Ramos (cell line): ENCODE measurements at regions not wholly inside any gene's neighbourhood (a gene's known extent, or its start where the extent isn't known, plus 50 kb on each side); places are given as distances from the start of the nearest gene placed in this dataset.

Source experiments
- in situ Hi-C: fragments of 300-500 bp; cut with MboI; formaldehyde crosslinking; loops from one replicate; pipeline ENCODE4 v1.14.3; 2022; ENCODE audit warnings: low sequenced_read_pairs; ENCODE audit not compliant: unreplicated experiment

- in situ Hi-C loops: no loop called here
Observed at GRCh38 chr20:12410783-12411182, 493.1 kb downstream of the BTBD3 start.

- in situ Hi-C loops: no loop called here
Observed at GRCh38 chr20:12411246-12411940, 493.7 kb downstream of the BTBD3 start.

DNA sequence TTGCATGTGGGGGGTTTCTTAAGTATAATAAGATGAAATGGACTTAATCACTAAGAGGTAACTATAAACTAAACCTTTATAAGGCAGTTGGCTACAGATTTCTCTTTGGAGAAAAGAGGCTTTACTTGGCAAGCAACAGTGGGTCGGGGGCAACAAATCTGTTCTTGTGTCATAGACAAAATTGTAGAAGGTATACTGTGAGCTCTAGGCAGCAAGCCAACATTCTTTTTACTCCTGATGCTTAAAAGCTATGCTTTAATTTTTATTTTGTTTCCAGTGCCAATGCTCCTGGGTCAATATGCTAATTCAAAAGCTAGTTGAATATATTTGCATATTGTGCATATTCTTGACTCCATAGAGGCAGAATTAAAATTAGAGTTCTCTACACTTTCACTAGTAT, 495.4 kb downstream of the BTBD3 start:
- in situ Hi-C loops: no loop called here

DNA sequence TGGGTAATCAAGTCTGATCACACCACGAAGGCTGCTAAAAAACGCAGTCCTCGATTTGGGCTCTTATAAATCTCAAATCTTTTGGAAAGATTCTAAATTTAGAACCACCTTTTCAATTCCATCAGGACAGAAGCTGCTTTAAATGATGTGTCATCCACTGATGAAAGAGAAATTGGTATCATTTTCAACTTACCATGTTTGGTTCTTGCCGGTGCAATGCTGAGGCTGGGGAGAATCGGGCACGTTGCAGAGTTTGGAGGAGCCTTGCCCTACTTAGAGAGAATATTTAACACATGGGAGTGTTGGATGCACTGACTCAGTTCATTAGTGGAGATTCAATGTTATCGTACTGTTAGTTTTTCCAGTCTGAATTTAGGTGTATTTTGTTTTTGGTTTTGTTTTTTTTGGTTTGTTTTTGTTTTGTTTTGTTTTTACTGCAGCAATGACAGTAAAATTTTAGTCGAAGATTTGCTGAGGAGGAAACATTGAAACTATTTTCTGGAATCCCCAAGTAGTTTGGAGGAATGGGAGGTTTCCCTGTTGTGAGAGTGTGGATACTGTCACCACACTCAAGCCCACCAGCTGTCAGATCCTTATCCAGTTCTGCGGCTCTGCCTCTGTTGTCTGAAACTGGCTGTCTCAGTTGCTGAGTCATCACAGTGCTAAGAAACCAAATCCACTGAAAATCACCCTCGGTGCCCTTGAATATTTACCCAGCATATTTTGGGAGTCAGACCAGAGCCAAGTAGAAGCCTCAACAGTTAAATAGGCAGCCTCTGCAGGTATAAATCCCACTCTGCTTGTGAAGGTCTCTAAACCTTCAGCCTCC, 497.0 kb downstream of the BTBD3 start:
- in situ Hi-C loops: no loop called here

- in situ Hi-C loops: no loop called here
Observed at GRCh38 chr20:12416281-12416680, 498.6 kb downstream of the BTBD3 start.

GRCh38 chr20:12433724-12434123, 516.0 kb downstream of the BTBD3 start:
- in situ Hi-C loops: no loop called here

GRCh38 chr20:12434672-12435071, 517.0 kb downstream of the BTBD3 start:
- in situ Hi-C loops: no loop called here

DNA sequence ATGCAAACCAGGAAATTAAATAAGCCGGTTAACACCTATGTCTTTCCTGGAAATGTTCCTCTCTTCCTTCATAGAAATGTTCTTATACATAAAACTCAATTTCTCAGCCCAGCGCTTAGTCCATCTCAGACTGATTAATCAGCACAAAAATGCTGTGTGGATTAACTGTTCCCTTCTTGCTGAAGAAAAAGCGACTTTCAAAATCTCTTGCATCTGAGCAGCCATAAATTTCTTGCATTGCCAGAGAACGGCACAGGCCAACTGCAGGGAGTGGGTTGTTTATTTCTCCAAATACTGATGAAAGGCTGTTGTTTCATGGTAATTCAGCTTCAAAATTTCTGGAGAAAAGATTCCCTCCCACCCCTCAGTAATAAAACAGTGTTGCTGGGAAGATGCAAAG, 517.6 kb downstream of the BTBD3 start:
- in situ Hi-C loops: no loop called here

- in situ Hi-C loops: no loop called here
Observed at GRCh38 chr20:12453711-12454110, 536.0 kb downstream of the BTBD3 start.

- in situ Hi-C loops: no loop called here
Observed at GRCh38 chr20:12455148-12455547, 537.5 kb downstream of the BTBD3 start.

DNA sequence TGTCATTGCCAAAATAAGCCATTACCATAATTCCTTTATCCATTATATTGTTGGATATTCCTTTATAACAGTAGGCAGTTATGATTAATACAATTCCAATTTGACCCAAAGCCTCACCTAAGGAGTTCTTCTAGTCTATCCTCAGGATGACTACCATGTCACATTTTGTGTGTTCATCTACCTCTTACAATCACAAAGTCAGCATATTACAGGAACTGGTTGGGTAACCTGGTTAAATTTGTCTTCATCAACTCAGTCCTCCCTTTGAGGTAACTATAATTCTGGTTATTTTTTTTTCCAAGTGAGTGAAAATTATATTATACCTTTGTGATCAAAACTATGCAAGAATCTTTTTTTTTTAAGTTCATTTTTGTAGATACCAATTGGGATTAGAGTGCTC, 540.5 kb downstream of the BTBD3 start:
- in situ Hi-C loops: no loop called here

DNA sequence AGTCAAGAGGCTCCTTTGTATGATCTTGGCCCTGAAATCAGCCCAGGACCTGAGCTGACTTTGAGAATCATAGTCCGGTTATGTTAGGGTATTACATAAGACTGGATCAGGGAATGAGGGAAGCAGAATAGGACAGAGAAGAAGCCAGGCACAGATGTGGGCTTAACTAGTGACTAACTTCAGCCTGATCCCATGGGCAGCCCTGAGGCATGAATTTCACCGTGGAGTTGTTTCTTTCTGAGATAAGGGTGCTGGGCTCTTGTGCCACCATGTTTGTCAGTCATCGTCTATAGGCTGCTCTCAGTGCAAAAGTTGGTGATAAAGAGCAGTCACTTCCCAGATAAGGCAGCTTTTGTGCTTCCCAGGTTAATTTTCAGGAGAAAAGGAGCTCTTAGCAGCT, 544.7 kb upstream of the SPTLC3 start:
- in situ Hi-C loops: no loop called here

GRCh38 chr20:12466915-12467314, 541.9 kb upstream of the SPTLC3 start:
- in situ Hi-C loops: no loop called here

GRCh38 chr20:12467758-12468157, 541.0 kb upstream of the SPTLC3 start:
- in situ Hi-C loops: no loop called here

- in situ Hi-C loops: no loop called here
Observed at GRCh38 chr20:12482661-12483060, 526.1 kb upstream of the SPTLC3 start.

- in situ Hi-C loops: no loop called here
Observed at GRCh38 chr20:12502443-12502842, 506.3 kb upstream of the SPTLC3 start.

DNA sequence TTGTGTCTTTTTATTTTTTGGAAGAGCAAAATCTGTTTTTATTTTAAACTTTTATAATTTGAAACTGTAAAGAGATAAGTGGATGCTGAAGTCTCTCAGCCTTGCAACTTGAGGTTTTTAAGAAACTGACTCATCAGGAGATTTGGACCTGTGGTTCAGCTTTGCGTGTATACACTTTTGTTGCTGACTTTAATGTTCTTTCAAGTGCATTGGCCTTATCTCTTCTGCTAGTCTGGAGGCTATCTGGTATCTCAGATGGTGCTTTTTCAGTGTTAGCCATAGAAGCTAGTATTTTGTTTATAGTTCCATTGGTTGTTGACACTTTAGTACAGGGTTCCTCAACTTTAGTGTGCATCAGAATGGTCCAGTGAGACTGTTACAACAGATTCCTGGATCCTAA, 504.0 kb upstream of the SPTLC3 start:
- in situ Hi-C loops: no loop called here

DNA sequence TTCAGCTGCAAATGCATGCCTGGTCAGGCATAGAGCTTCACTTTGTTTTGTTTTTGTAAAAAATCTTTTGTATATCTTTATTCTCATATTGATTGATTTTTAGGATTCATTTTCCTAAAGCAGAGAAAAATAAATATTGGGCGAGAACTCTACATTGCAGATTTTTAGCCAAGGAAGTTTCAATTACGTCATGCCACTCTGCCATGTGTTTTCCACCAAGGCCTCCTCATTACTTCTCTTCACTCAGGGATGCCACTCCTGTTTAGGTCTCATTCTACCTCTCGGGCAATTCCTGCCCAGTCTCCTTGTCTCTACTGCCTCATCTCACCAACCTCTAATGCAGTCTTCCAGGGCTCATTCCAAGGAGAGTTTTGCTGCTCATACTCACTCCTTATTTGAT, 497.3 kb upstream of the SPTLC3 start:
- in situ Hi-C loops: no loop called here

GRCh38 chr20:12512755-12513154, 496.0 kb upstream of the SPTLC3 start:
- in situ Hi-C loops: no loop called here

GRCh38 chr20:12528104-12528503, 480.7 kb upstream of the SPTLC3 start:
- in situ Hi-C loops: no loop called here

- in situ Hi-C loops: no loop called here
Observed at GRCh38 chr20:12528591-12529041, 480.2 kb upstream of the SPTLC3 start.

DNA sequence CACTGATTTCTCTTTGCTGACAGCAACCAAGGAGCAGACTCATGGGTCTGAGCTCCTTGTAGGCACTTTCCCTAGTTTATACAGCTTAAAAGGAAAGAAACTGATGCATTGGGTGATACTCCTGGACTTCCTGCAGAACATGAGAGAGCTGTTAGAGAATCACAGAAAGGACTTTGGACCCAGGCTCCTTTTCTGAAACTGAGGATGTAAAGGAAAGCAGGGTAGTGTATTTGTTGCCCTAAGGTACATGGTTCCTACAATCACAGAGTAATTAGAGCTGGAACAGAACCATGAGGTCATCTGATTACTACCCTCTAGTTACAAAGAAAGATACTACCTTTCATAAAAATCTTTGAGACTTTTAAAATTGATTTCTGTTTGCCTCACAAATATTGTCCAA, 477.1 kb upstream of the SPTLC3 start:
- in situ Hi-C loops: no loop called here
